Sigmoid colon (tissue), 6 donors: ENCODE measurements at regions not wholly inside any gene's neighbourhood (a gene's known extent, or its start where the extent isn't known, plus 50 kb on each side); places are given as distances from the start of the nearest gene placed in this dataset.

Experiments
- DNase-seq: peaks from one replicate; pipeline ENCODE4 v3.0.0-alpha.2; 2019
- H3K27ac ChIP-seq, 4 donors: fragments of 200-600 bp; sonication (generic); one replicate each; pipeline ENCODE4 v1.5.1; 2016 to 2019; ENCODE audit warnings: mild to moderate bottlenecking in 1 of 4
- H3K27me3 ChIP-seq, 3 donors: fragments of 200-600 bp; sonication (generic); one replicate each; pipeline ENCODE4 v1.5.1; 2019; ENCODE audit warnings: mild to moderate bottlenecking in 1 of 3
- H3K36me3 ChIP-seq, 4 donors: fragments of 200-600 bp; sonication (generic); one replicate each; pipeline ENCODE4 v1.5.1; 2016 to 2019
- H3K4me1 ChIP-seq, 4 donors: fragments of 200-600 bp; sonication (generic); one replicate each; pipeline ENCODE4 v1.5.1; 2017 to 2019
- H3K4me3 ChIP-seq, 4 donors: fragments of 200-600 bp; sonication (generic); one replicate each; pipeline ENCODE4 v1.5.1; 2017 to 2019; ENCODE audit warnings: mild to moderate bottlenecking in 2 of 4, moderate library complexity in 1 of 4
- H3K9me3 ChIP-seq, 4 donors: fragments of 200-600 bp in 3 of 4; sonication (generic) in 3 of 4; one replicate each; pipeline versions ENCODE4 v1.5.1 to v1.6.1; 2013 to 2019
- EP300 ChIP-seq, 4 donors: sonication (generic); formaldehyde crosslinking; IDR thresholded peaks; one replicate each; pipeline ENCODE4 v1.6.1; 2017; ENCODE audit warnings: antibody characterized with exemption in 4 of 4
- POLR2A ChIP-seq, 2 donors: fragments of 450-650 bp; IDR thresholded peaks; one replicate each; pipeline ENCODE4 v1.6.1; 2016; ENCODE audit warnings: antibody characterized with exemption in 2 of 2, mild to moderate bottlenecking in 2 of 2, moderate library complexity in 2 of 2
- POLR2AphosphoS5 ChIP-seq, 4 donors: sonication (generic); formaldehyde crosslinking; IDR thresholded peaks; one replicate each; pipeline ENCODE4 v1.6.1; 2017; ENCODE audit warnings: antibody characterized with exemption in 4 of 4
- WGBS, 2 donors: extraction: QIAGEN DNeasy Blood & Tissue Kit; methylation state at CpG; one replicate each; pipeline ENCODE4 v1.1.7; 2013; 5-methylcytosine and 5-hydroxymethylcytosine counted together
- intact Hi-C: fragments of 100-400 bp; cut with DNase I; formaldehyde crosslinking; loops from one replicate; pipeline ENCODE4 v1.15.1; 2023
- TF ChIP-seq, protein P1 (sequence below), 4 experiments: fragments of 450-650 bp in 3 of 4; fragments of 200-600 bp in 1 of 4; IDR thresholded peaks; one replicate each; pipeline ENCODE4 v1.5.1; 2016 to 2019; ENCODE audit warnings: antibody characterized with exemption in 4 of 4, mild to moderate bottlenecking in 3 of 4, moderate library complexity in 2 of 4
- donor health status: healthy with polysubstance abuse.
- donor health status: healthy.

DNA sequence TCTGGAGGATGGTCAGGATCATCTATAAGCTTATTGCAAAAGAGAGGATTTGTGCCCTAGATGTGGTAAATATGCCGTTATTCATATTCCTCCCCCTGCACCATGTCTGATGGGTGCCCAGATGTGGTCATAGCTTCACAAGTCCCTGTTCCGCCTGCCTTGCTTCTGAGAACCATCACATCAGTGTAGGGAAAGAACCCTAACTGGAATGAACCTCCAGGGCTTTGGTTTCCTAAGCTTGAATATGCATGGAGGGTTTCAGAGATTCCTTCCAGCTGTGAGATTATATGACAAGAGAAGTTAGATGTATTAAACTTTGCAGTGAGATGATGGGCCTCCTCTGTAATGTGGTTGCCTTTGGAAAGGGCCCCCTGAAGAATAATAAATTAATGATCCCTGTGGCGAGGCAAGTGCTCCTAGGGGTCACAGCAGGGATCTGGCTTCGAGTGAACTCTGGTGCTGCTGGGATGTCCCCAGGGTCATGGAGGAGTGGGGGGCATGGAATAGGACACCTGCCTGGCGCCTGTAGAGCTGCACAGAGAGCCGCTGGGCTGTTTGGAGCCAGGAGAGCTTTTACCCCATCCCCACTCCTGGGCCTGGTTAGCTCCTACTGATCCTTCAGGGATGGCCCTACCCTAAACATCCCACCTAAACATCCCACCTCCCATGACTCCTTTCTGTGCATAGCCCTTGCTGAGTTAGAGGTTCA lies 56.0 kb upstream of the IRS2 start:
- Histone ChIP-seq H3K4me3 (no peak overlapping the region), H3K27ac (no peak overlapping the region), H3K27me3 (no peaks in the 10 kb centered on the region), H3K4me1 (peaks cover 0 to 19% (median 10%) of the 10 kb centered on the region in 4 donors), H3K36me3 (no peaks in the 10 kb centered on the region), H3K9me3 (no peaks in the 10 kb centered on the region)
- WGBS, 2 donors = 86% methylated on average over 6 of the region's 6 CpGs
- no peak for DNase-seq
- TF ChIP-seq POLR2A (IDR thresholded peaks at IDR 0.05) (no peak), POLR2AphosphoS5 (IDR thresholded peaks at IDR 0.05) (no peak), EP300 (IDR thresholded peaks at IDR 0.05) (no peak)
- TF ChIP-seq, protein P1, sequence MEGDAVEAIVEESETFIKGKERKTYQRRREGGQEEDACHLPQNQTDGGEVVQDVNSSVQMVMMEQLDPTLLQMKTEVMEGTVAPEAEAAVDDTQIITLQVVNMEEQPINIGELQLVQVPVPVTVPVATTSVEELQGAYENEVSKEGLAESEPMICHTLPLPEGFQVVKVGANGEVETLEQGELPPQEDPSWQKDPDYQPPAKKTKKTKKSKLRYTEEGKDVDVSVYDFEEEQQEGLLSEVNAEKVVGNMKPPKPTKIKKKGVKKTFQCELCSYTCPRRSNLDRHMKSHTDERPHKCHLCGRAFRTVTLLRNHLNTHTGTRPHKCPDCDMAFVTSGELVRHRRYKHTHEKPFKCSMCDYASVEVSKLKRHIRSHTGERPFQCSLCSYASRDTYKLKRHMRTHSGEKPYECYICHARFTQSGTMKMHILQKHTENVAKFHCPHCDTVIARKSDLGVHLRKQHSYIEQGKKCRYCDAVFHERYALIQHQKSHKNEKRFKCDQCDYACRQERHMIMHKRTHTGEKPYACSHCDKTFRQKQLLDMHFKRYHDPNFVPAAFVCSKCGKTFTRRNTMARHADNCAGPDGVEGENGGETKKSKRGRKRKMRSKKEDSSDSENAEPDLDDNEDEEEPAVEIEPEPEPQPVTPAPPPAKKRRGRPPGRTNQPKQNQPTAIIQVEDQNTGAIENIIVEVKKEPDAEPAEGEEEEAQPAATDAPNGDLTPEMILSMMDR (IDR thresholded peaks at IDR 0.05) = no peak
- intact Hi-C loops = loop anchor here (5.0 kb wide), 1 partner anchor 265 kb away; no protein-coding TSS in a partner anchor

DNA sequence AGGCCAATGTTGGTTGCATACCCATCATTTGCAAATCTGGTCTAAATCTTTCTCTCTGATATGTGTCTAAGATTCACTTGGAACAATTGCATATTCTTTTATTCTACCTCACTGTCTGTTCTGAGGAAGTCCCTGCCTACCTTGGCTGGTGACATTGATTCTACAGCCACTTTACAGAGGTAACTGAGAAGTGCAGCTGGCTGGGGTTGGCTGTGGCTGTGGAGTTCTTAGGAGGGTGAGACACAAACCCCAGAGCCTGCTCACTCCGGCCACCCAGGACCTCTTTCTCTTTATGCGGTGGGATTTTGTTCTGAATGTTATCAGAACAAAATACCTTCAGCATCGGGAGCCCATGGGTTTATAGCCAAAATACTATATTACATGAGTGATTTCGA lies 54.5 kb upstream of the IRS2 start:
- Histone ChIP-seq H3K27ac (no peak overlapping the region), H3K9me3 (no peaks in the 10 kb centered on the region), H3K4me3 (no peak overlapping the region), H3K27me3 (no peaks in the 10 kb centered on the region), H3K4me1 (peaks cover 0 to 19% (median 10%) of the 10 kb centered on the region in 4 donors), H3K36me3 (no peaks in the 10 kb centered on the region)
- intact Hi-C loops = loop anchor here (5.0 kb wide), 1 partner anchor 266 kb away; no protein-coding TSS in a partner anchor
- TF ChIP-seq POLR2A (IDR thresholded peaks at IDR 0.05) (no peak), EP300 (IDR thresholded peaks at IDR 0.05) (no peak)
- TF ChIP-seq, protein P1 (IDR thresholded peaks at IDR 0.05) = no peak
- no peak for DNase-seq
- WGBS, 2 donors = 91 to 93% methylated on average over 4 of the region's 4 CpGs

DNA sequence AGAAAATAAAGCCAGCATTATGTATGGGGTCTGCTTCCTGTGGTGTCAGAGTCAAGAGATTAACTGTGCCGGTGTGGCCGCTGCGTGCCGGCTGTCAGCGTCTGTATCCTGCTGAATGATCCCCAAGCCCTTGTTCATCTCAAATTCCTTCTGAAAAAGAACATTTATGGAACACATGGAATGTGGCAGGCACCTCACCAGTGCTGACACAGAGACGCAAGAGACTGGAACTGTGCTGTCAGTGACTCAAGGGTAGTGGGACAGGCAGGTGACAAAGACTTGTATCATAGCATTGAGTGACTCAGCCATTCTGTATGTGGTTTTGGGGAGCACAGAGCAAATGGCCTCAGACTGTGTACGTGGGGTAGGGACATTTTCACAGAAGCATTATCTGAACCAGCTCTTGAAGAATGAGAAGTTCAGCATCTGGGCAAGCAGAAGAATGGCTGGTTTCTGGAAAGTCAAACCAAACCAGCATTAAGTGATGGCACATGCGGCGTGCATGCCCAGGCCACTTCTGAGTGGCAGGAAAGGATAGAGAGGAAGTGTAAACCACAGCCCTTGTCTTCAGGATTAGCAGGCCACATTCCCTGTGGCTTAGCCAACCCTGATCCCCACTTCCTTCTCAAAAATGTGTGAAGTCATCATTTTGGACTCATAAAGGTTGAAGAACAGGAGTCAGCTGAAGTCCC lies 54.0 kb upstream of the IRS2 start:
- no peak for DNase-seq
- no peaks in the 10 kb centered on the region for H3K27me3 ChIP-seq
- no peak overlapping the region for H3K4me3 ChIP-seq
- no peak overlapping the region for H3K27ac ChIP-seq
- H3K9me3 ChIP-seq = no peaks in the 10 kb centered on the region
- H3K4me1 ChIP-seq = peaks cover 0 to 19% (median 10%) of the 10 kb centered on the region in 4 donors
- 41 to 79% methylated on average over 9 of the region's 9 CpGs for WGBS, 2 donors
- TF ChIP-seq, protein P1 (IDR thresholded peaks at IDR 0.05) = no peak
- TF ChIP-seq POLR2AphosphoS5 (IDR thresholded peaks at IDR 0.05) (no peak), EP300 (IDR thresholded peaks at IDR 0.05) (no peak), POLR2A (IDR thresholded peaks at IDR 0.05) (no peak)
- no peaks in the 10 kb centered on the region for H3K36me3 ChIP-seq
- intact Hi-C loops = loop anchor here (5.0 kb wide), 1 partner anchor 267 kb away; no protein-coding TSS in a partner anchor

DNA sequence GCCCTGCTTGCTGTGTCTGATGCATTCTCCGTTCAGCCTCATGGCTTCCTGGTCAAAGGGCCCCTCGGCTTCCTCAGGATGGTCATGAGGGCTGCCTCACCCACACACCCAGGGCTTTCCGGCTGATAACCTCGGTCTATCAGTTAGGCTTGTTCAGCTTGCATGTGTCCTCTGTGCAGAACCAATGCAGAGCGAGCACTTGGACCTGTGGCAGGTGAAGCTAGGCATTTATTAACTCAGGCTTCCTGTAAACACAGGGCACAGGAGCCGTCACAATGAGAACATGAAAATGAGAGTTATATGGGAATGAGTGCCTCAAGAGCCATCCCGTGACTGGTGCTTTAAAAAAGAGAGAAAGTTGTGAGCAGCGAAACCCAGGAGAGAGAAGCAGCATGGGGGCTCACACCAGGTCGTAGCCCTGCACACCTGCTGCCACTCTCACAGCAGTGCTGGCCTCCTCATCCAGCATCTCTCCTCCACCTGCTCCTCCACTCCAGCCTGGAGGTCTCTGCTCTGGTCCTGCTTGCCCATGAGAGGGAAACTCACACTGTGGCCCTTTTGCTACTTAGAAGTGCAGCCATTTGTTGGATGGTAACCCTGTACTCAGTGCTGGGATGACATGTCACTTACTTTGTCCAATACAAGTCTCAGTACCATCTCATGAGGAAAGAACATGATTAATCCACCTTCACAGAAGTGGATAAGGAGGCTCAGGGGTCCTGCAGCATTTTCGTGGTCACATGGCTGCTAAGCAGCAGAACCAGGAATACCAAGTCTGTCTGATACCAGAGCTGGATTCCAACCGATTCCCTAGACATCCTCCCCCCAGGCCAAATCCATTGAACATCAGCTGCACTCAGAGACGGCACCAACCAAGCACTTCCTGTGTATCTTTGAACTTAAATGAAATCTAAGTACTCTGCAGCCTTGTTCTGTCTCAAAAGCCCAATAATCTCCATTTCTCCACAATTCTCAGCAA lies 50.5 kb upstream of the IRS2 start:
- H3K9me3 ChIP-seq = no peaks in the 10 kb centered on the region
- TF ChIP-seq, protein P1 (IDR thresholded peaks at IDR 0.05) = no peak
- TF ChIP-seq POLR2AphosphoS5 (IDR thresholded peaks at IDR 0.05) (no peak), EP300 (IDR thresholded peaks at IDR 0.05) (no peak), POLR2A (IDR thresholded peaks at IDR 0.05) (no peak)
- H3K4me3 ChIP-seq = no peak overlapping the region
- no peaks in the 10 kb centered on the region for H3K36me3 ChIP-seq
- intact Hi-C loops = no loop called here
- H3K27ac ChIP-seq = no peak overlapping the region
- H3K27me3 ChIP-seq = no peaks in the 10 kb centered on the region
- no peak for DNase-seq
- 30 to 65% methylated on average over 12 of the region's 12 CpGs for WGBS, 2 donors
- no peaks in the 10 kb centered on the region for H3K4me1 ChIP-seq
